Left colon (tissue), 2 donors: ENCODE measurements at regions not wholly inside any gene's neighbourhood (a gene's known extent, or its start where the extent isn't known, plus 50 kb on each side); places are given as distances from the start of the nearest gene placed in this dataset.

Experiments
- microRNA-seq, 2 donors: library from miRNA; unstranded; fragments of <30 nt; microRNA quantifications; one replicate each; pipeline versions ENCODE4 v1.1.0 to v1.2.0, GENCODE V29; 2020
- donor health status: DM: no; HTN: no; CAD: no.
- donor health status: DM: yes; HTN: yes; CAD: no.

Small RNAs in the stretch of these regions (microRNA-seq; reads per million reads assigned to microRNA genes)
- gene MIR4436B2 = 0 reads per million in 2 donors
